SK-N-SH treated with all-trans-retinoic acid at 6 μM for 48 hours (cell line): ENCODE measurements at regions not wholly inside any gene's neighbourhood (a gene's known extent, or its start where the extent isn't known, plus 50 kb on each side); places are given as distances from the start of the nearest gene placed in this dataset.

ENCODE experiments used
- BACH2 ChIP-seq: fragments of 250-450 bp; sonication (Bioruptor Pico); IDR thresholded peaks from 2 replicates; pipeline ENCODE4 v1.9.0; 2021; ENCODE audit warnings: mild to moderate bottlenecking, borderline replicate concordance
- CREB5 ChIP-seq: fragments of 250-450 bp; sonication (Bioruptor Pico); IDR thresholded peaks from 2 replicates; pipeline ENCODE4 v1.5.1; 2020; ENCODE audit warnings: low read depth, mild to moderate bottlenecking, moderate library complexity
- GLIS3 ChIP-seq: fragments of 250-450 bp; sonication (Bioruptor Pico); IDR thresholded peaks from 2 replicates; pipeline ENCODE4 v1.5.0; 2020; ENCODE audit warnings: mild to moderate bottlenecking, moderate library complexity
- ISL1 ChIP-seq: fragments of 250-450 bp; sonication (Bioruptor Pico); IDR thresholded peaks from 2 replicates; pipeline ENCODE4 v2.1.2; 2022; ENCODE audit warnings: mild to moderate bottlenecking, moderate library complexity
- PATZ1 ChIP-seq: fragments of 250-450 bp; sonication (Bioruptor Pico); IDR thresholded peaks from 2 replicates; pipeline ENCODE4 v1.8.0; 2020; ENCODE audit warnings: mild to moderate bottlenecking, moderate library complexity, borderline replicate concordance
- RARB ChIP-seq: fragments of 250-450 bp; sonication (Bioruptor Pico); IDR thresholded peaks from 2 replicates; pipeline ENCODE4 v1.8.0; 2021; ENCODE audit warnings: mild to moderate bottlenecking, moderate library complexity
- ZFP3 ChIP-seq: fragments of 250-450 bp; sonication (Bioruptor Pico); IDR thresholded peaks from 2 replicates; pipeline ENCODE4 v1.5.0; 2020; ENCODE audit warnings: mild to moderate bottlenecking, moderate library complexity
- ZFP30 ChIP-seq: fragments of 450-650 bp; formaldehyde crosslinking; IDR thresholded peaks from 2 replicates; pipeline ENCODE4 v1.5.0; 2022; ENCODE audit warnings: mild to moderate bottlenecking, moderate library complexity
- ZNF8 ChIP-seq: fragments of 450-650 bp; formaldehyde crosslinking; IDR thresholded peaks from 2 replicates; pipeline ENCODE4 v1.5.0; 2020; ENCODE audit warnings: mild to moderate bottlenecking, moderate library complexity

GRCh38 chr2:55775828-55776227 lies 82.2 kb upstream of the PNPT1 start:
- TF ChIP-seq ZFP3 (CRISPR knock-in tag): no peak
- TF ChIP-seq PATZ1 (CRISPR knock-in tag): no peak
- TF ChIP-seq RARB (CRISPR knock-in tag): no peak
- TF ChIP-seq GLIS3: no peak
- no peak for TF ChIP-seq BACH2 (CRISPR knock-in tag)
- TF ChIP-seq ZFP30 (CRISPR knock-in tag): no peak
- no peak for TF ChIP-seq ZNF8 (CRISPR knock-in tag)
- TF ChIP-seq CREB5: no peak
- TF ChIP-seq ISL1 (CRISPR knock-in tag): no peak
